Stimulated activated CD8-positive, alpha-beta memory T cell treated with anti-CD3 and anti-CD28 coated beads, Interleukin-4, amount 100 ng/mL, for 48 hours (primary cell): ENCODE measurements at regions not wholly inside any gene's neighbourhood (a gene's known extent, or its start where the extent isn't known, plus 50 kb on each side); places are given as distances from the start of the nearest gene placed in this dataset.

Source experiments
- DNase-seq: peaks from one replicate; pipeline ENCODE4 v3.0.0-alpha.2; 2020

GRCh38 chr11:113553235-113553634 lies 78.0 kb upstream of the DRD2 start:
- no peak for DNase-seq

DNA sequence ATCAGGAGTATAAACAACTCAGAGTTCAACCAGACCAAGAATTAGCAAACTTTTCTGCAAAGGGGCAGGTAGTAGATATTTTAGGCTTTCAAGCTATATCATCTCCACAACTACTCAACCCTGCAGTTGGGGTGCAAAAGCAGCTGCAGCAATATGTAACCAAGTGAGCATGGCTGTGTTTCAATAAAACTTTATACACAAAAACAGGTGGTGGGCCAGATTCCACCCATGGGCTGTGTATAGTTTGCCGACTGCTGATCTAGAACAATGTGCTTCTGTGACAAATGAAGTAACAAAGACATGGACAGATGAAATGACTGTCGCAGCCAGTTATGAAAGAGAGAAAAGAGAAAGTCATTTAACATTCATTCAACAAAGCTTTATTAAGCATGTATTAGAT lies 77.1 kb upstream of the DRD2 start:
- DNase-seq = no peak

DNA sequence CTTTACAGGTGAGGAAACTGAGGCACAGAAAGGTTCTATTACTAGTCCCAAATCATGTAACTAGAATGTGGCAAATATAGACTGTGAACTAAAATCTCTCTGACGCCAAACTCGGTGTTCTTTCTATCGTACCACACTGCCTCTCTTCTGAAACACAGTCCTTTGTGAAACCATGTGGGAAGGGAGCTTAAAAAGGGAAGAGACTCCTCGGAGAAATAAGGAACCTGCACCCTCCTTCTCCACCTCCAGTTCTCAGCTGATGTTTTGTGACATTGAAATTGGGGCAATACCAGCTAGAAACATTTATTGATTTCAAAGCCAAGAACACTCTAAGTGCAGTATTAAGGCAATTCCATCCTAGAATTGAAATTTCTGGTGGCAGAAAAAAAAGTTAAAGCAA lies 76.4 kb upstream of the DRD2 start:
- DNase-seq = no peak

DNA sequence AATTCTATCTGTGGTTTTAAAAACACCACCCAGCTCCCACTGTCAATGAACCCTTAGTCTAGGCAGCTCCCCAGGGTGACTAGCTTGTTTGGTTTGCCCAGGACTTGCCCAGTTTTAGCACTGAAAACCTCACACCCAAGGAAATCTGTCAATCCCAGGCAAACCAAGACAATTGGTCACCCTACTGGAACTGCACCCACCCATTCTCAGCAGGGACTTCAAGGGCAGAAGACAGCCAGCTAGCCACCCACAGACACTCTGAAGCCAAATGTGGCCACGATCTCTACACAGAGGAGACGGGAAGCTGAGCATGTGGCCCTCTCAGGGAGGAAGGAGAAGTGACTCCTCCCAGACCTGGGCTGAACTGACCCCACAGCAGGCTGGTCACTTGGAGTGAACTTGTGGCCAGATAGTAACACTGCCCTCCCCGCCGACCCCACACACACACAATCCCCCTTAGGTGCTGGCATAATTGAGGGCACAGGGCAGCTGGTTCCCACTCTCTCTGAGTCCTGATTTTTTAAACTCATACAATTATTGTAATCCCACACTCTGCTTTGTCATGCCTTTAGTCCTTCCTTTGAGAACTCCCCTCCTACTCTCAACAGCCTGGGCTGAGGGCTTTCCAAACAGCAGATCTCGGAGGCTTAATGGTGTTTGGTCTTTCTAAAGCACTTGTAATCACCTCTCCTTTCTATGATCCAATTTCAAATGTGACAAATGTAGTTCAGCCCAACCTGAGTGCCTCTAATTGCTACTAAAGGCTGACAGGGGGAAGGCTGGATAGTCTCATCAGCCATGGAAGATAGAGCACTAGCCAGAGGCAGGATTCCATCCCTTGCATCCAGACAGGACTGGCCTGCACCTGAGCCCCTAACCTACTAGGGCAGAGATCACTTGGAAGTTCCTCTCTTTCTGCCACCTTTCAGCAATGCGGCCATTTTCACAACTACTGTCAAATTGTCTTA lies 74.7 kb upstream of the DRD2 start:
- DNase-seq = no peak

- no peak for DNase-seq
These were observed 73.9 kb upstream of the DRD2 start for GRCh38 chr11:113549061-113549460.

- no peak for DNase-seq
These were observed 72.5 kb upstream of the DRD2 start for GRCh38 chr11:113547739-113548138.

DNA sequence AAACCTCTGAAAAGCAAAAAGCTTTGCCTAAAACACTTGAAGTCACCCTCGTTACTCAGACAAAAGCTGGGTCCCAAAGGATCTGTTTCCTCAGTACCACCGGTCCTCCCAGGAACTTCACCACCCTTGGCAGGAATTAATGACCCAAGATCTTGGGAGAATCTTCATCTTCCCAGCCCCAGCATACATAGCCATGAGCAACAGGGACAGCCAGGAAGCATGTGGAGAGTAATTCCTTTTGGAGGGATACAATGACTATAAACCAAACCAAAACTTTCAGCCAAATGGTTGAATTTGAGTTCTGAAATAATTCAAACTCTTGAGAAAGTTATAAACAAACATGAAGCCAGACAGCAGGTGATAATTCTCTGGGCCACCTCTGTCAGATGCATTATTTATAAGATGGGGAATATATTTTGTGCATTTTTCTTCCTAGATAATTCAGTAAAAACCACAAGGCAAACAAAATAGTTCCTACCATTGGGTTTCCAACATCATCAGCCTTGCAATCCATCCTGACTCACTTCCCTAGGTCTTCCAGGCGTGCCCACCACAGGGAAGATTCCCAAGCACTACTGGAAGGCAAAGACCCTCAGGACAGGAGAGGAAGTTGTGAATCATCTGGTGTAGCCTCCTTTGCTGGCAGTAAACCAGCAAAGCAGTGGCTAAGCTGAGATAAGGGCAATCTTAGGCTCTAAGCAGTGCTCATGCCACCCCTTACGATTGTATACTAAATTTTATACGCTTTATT lies 71.7 kb upstream of the DRD2 start:
- DNase-seq = no peak

GRCh38 chr11:113542420-113542819 lies 67.2 kb upstream of the DRD2 start:
- no peak for DNase-seq

- DNase-seq = no peak
These were observed 65.5 kb upstream of the DRD2 start for GRCh38 chr11:113540416-113541330.

- no peak for DNase-seq
These were observed 63.5 kb upstream of the DRD2 start for GRCh38 chr11:113538451-113539412.

DNA sequence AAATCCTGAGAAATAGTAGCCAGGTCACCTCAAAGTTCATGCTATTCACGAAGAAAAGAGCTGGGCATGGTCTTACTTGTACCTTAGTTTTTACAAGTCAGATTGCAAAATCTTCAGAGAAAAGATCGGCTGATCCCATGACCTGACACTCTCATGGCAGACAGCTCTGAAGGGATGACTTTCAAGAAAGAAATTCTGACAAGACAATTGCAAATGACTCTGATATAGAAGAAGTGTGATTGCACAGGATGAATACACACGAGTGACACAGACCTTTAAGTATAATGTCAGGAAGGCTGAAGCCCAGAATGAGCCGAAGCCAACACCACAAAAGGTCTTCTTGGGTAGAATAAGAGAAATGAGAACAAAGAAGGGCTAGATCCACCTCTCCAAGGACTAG lies 59.4 kb upstream of the DRD2 start:
- DNase-seq = no peak

DNA sequence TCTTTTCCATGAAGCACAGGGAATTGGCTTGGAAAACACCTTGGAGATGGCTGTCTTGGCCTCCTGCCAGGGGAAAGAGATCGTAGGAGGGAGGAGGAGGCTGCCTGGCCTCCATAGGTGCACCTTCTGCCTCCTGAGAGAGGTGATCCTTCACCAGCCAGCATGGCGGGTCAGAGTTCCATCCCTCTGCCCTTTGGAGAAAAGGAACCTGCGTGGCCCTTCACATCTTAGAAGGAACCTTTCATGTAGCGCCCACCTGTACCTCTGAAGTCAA lies 58.2 kb upstream of the DRD2 start:
- DNase-seq = no peak

DNA sequence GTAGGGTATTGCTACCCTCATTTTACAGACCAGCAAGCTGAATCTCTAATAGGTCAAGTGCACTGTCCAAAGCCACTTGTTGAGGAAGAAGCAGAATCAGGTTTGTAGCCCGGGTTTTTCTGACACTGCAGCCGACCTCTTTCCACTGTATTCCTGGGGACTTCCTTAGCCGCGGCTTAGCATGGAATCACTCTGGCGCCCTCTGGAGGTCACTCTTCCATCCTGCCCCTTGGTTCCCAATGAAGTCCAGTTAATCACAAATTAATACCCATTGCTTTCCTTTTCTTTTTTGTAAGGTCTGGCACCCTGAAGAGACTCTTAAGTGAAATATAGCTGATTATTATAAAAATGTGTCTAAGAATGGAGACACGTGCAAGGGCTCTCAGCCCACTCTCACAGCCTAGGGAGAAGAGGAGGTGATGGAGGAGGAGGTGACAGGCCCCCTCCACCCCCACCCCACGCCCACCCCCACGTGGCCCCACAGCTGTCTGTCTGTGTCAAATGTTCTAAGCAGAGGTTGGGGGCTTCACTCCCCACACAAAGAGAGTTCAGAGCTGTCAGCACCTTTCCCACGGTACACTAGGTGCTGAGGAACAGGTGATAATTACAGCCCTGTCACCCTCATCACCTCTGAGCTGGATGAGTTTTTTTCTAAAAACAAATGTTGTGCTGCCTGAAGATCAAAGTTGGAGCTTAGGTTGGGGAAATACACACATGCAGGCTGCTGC lies 57.7 kb upstream of the DRD2 start:
- DNase-seq = peak; percentile 79

GRCh38 chr11:113531575-113532451 lies 56.6 kb upstream of the DRD2 start:
- no peak for DNase-seq

DNA sequence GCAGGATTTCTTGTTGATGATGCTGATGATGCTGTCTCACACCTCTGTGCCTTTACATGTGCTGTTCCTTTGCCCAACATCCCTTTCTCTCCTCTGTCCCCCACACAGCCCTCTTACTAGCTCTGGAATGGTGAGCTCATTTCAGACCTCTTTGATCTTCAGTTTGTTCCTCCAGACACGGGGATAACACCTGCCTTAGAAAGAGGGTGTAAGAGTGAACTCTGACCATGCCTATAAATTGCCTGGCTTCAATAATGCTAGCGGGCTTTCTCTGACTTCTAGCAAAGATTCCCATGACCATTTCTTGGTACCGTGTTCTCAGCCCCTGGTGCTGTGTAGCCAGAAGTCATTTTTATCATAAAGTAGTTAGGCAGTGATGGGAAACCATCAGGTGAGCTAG lies 55.9 kb upstream of the DRD2 start:
- DNase-seq = no peak

DNA sequence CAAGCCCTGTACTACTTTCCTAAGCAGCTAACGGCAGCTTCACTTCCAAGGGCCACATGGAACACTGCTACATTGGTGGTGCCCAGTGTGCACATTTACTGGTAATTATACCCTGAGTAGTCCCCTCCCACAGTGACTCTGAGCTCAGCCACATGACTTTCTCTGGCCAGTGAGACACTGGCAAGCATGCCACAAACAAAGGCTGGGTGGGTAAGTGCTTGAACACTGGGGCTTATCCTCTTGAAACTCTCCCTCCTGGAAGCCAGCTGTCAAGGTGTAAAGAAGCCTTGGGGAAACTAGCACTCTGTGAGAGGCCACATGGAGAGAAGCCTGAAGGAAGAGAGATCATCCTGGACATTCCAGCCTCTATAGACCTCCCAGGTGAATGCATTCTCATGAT lies 54.4 kb upstream of the DRD2 start:
- no peak for DNase-seq

GRCh38 chr11:113528982-113529381 lies 53.8 kb upstream of the DRD2 start:
- DNase-seq = no peak

DNA sequence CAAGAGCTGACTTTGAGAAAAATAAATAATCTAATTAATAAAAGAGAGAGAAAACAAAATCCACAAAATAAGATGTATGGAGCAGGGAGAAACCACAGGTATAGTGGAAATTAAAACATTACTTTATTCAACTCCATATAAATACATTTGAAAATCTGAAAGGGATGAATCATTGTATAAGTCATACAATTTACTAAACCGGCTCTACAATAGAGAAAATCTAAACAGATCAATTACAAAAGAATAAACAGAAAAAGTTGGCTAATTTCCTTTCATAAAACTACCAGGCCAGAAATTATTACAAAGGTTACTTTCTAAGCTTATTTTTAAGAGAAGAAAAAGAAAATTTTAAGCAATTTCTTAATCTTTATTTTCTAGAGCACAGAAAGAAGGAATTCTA lies 51.3 kb upstream of the DRD2 start:
- no peak for DNase-seq
